Activated T-cell treated with anti-CD3 and anti-CD28 coated beads, Interleukin-2, amount 50 U/mL, for 4 hours (primary cell): ENCODE measurements at regions not wholly inside any gene's neighbourhood (a gene's known extent, or its start where the extent isn't known, plus 50 kb on each side); places are given as distances from the start of the nearest gene placed in this dataset.
A peak's percentile ranks its signal among the peaks of the same experiment; 100 is the strongest.

ENCODE experiments used
- ATAC-seq, 2 donors: fragments of 200-7000 bp; cut with Tn5 transposase; one replicate each; pipeline ENCODE4 v1.10.0; 2021
- DNase-seq: peaks from one replicate; pipeline ENCODE4 v3.0.0-alpha.2; 2020
- H3K27me3 Mint-ChIP-seq: one replicate; pipeline ENCODE4 v1.8.0; 2021; ENCODE audit warnings: low read depth, mixed read lengths
- H3K36me3 Mint-ChIP-seq: one replicate; pipeline ENCODE4 v1.8.0; 2022; ENCODE audit warnings: mixed read lengths; ENCODE audit not compliant: insufficient read depth
- H3K4me1 Mint-ChIP-seq: one replicate; pipeline ENCODE4 v1.8.0; 2021; ENCODE audit warnings: low read depth, mixed read lengths
- H3K4me3 Mint-ChIP-seq: one replicate; pipeline ENCODE4 v1.8.0; 2021; ENCODE audit warnings: mild to moderate bottlenecking, moderate library complexity, mixed read lengths
- H3K9me3 Mint-ChIP-seq: one replicate; pipeline ENCODE4 v1.8.0; 2021; ENCODE audit warnings: mixed read lengths

- no peak for DNase-seq
- H3K9me3 Mint-ChIP-seq = peaks cover 15% of the 10 kb centered on the region
- ATAC-seq = no peak
- H3K4me3 Mint-ChIP-seq = no peak overlapping the region
- H3K36me3 Mint-ChIP-seq = no peaks in the 10 kb centered on the region
- H3K4me1 Mint-ChIP-seq = no peaks in the 10 kb centered on the region
- peaks cover 21% of the 10 kb centered on the region for H3K27me3 Mint-ChIP-seq
Measured at GRCh38 chr17:74088285-74088933, 115.1 kb upstream of the RPL38 start.

- peaks cover 18% of the 10 kb centered on the region for H3K27me3 Mint-ChIP-seq
- no peaks in the 10 kb centered on the region for H3K36me3 Mint-ChIP-seq
- H3K4me1 Mint-ChIP-seq = no peaks in the 10 kb centered on the region
- peaks cover 17% of the 10 kb centered on the region for H3K9me3 Mint-ChIP-seq
- no peak overlapping the region for H3K4me3 Mint-ChIP-seq
- ATAC-seq (no peak), DNase-seq (no peak)
Measured at GRCh38 chr17:74088934-74089329, 114.5 kb upstream of the RPL38 start.

- peaks cover 17% of the 10 kb centered on the region for H3K9me3 Mint-ChIP-seq
- peaks cover 18% of the 10 kb centered on the region for H3K27me3 Mint-ChIP-seq
- H3K4me1 Mint-ChIP-seq = no peaks in the 10 kb centered on the region
- no peaks in the 10 kb centered on the region for H3K36me3 Mint-ChIP-seq
- DNase-seq (no peak), ATAC-seq (no peak)
- no peak overlapping the region for H3K4me3 Mint-ChIP-seq
Measured at GRCh38 chr17:74089380-74089779, 114.1 kb upstream of the RPL38 start.

- DNase-seq (peak; percentile 11), ATAC-seq (no peak)
- peaks cover 18% of the 10 kb centered on the region for H3K27me3 Mint-ChIP-seq
- H3K36me3 Mint-ChIP-seq = no peaks in the 10 kb centered on the region
- H3K9me3 Mint-ChIP-seq = peaks cover 13% of the 10 kb centered on the region
- no peak overlapping the region for H3K4me3 Mint-ChIP-seq
- no peaks in the 10 kb centered on the region for H3K4me1 Mint-ChIP-seq
Measured at GRCh38 chr17:74089869-74090464, 113.5 kb upstream of the RPL38 start.

GRCh38 chr17:74094651-74095050 lies 108.8 kb upstream of the RPL38 start:
- DNase-seq (no peak), ATAC-seq (no peak)
- Mint-ChIP-seq H3K9me3 (peaks cover 6% of the 10 kb centered on the region), H3K27me3 (peaks cover 2% of the 10 kb centered on the region), H3K4me3 (no peak overlapping the region), H3K36me3 (no peaks in the 10 kb centered on the region), H3K4me1 (no peaks in the 10 kb centered on the region)

GRCh38 chr17:74096456-74096855 lies 107.0 kb upstream of the RPL38 start:
- no peaks in the 10 kb centered on the region for H3K4me1 Mint-ChIP-seq

GRCh38 chr17:74097450-74098135 lies 105.9 kb upstream of the RPL38 start:
- H3K9me3 Mint-ChIP-seq = peaks cover 3% of the 10 kb centered on the region
- H3K36me3 Mint-ChIP-seq = no peaks in the 10 kb centered on the region
- H3K4me3 Mint-ChIP-seq = no peak overlapping the region
- H3K4me1 Mint-ChIP-seq = no peaks in the 10 kb centered on the region
- no peak for DNase-seq
- no peak for ATAC-seq
- peaks cover 11% of the 10 kb centered on the region for H3K27me3 Mint-ChIP-seq

More at GRCh38 chr17:74096456-74096855, 107.0 kb upstream of the RPL38 start:
- Mint-ChIP-seq H3K36me3 (no peaks in the 10 kb centered on the region), H3K4me3 (no peak overlapping the region), H3K27me3 (peaks cover 6% of the 10 kb centered on the region), H3K9me3 (peaks cover 3% of the 10 kb centered on the region)
- DNase-seq (no peak), ATAC-seq (no peak)

GRCh38 chr17:74098136-74099024 lies 105.1 kb upstream of the RPL38 start:
- H3K36me3 Mint-ChIP-seq = no peaks in the 10 kb centered on the region
- DNase-seq (no peak), ATAC-seq (no peak)
- H3K9me3 Mint-ChIP-seq = peaks cover 2% of the 10 kb centered on the region
- no peak overlapping the region for H3K4me3 Mint-ChIP-seq
- no peaks in the 10 kb centered on the region for H3K4me1 Mint-ChIP-seq
- peaks cover 16% of the 10 kb centered on the region for H3K27me3 Mint-ChIP-seq

- ATAC-seq = no peak
- no peak for DNase-seq
- H3K36me3 Mint-ChIP-seq = no peaks in the 10 kb centered on the region
- H3K4me1 Mint-ChIP-seq = no peaks in the 10 kb centered on the region
- no peak overlapping the region for H3K4me3 Mint-ChIP-seq
- H3K9me3 Mint-ChIP-seq = no peaks in the 10 kb centered on the region
- peaks cover 20% of the 10 kb centered on the region for H3K27me3 Mint-ChIP-seq
Measured at GRCh38 chr17:74099442-74100340, 103.8 kb upstream of the RPL38 start.

GRCh38 chr17:74104921-74105320 lies 98.6 kb upstream of the RPL38 start:
- no peak overlapping the region for H3K4me3 Mint-ChIP-seq
- no peaks in the 10 kb centered on the region for H3K9me3 Mint-ChIP-seq
- H3K27me3 Mint-ChIP-seq = peaks cover 34% of the 10 kb centered on the region
- ATAC-seq (no peak), DNase-seq (no peak)
- H3K4me1 Mint-ChIP-seq = no peaks in the 10 kb centered on the region
- no peaks in the 10 kb centered on the region for H3K36me3 Mint-ChIP-seq

GRCh38 chr17:74107107-74107506 lies 96.4 kb upstream of the RPL38 start:
- no peaks in the 10 kb centered on the region for H3K36me3 Mint-ChIP-seq
- H3K4me1 Mint-ChIP-seq = no peaks in the 10 kb centered on the region
- no peak overlapping the region for H3K4me3 Mint-ChIP-seq
- no peaks in the 10 kb centered on the region for H3K9me3 Mint-ChIP-seq
- H3K27me3 Mint-ChIP-seq = peaks cover 30% of the 10 kb centered on the region
- ATAC-seq (no peak), DNase-seq (no peak)

- no peaks in the 10 kb centered on the region for H3K9me3 Mint-ChIP-seq
- no peak for ATAC-seq
- no peaks in the 10 kb centered on the region for H3K4me1 Mint-ChIP-seq
- peaks cover 20% of the 10 kb centered on the region for H3K27me3 Mint-ChIP-seq
- no peak for DNase-seq
- H3K36me3 Mint-ChIP-seq = no peaks in the 10 kb centered on the region
- H3K4me3 Mint-ChIP-seq = no peak overlapping the region
Measured at GRCh38 chr17:74108126-74108705, 95.3 kb upstream of the RPL38 start.

GRCh38 chr17:74110467-74110866 lies 93.0 kb upstream of the RPL38 start:
- Mint-ChIP-seq H3K4me3 (no peak overlapping the region), H3K4me1 (no peaks in the 10 kb centered on the region), H3K9me3 (no peaks in the 10 kb centered on the region), H3K27me3 (peaks cover 22% of the 10 kb centered on the region), H3K36me3 (no peaks in the 10 kb centered on the region)
- DNase-seq = no peak
- ATAC-seq = no peak
